ENCODE measurements at regions not wholly inside any gene's neighbourhood (a gene's known extent, or its start where the extent isn't known, plus 50 kb on each side); places are given as distances from the start of the nearest gene placed in this dataset.
"Not testable (repeated sequence)": the region's sequence is repeated elsewhere in the genome, so short reads cannot be mapped to it uniquely, and the experiment has no call there.

GRCh38 chr10:44742248-44742647 lies 168.9 kb upstream of the TMEM72 start:
- H3K27me3 ChIP-seq, result no peaks in the 10 kb centered on the region
- peaks cover 0 to 16% (median 9%) of the 10 kb centered on the region in 10 experiments; a peak in 14 of 20 replicates for H3K4me1 ChIP-seq
- TF ChIP-seq Cebpa-rat (IDR thresholded peaks at IDR 0.05), result no peak
- no peak overlapping the region for H3K4me3 ChIP-seq
- H4K20me1 ChIP-seq, result no peaks in the 10 kb centered on the region
- no peaks in the 10 kb centered on the region for H3K36me3 ChIP-seq
- no peak overlapping the region for H3K9ac ChIP-seq
- H3K4me2 ChIP-seq, result no peak overlapping the region
- no peak overlapping the region for H3K27ac ChIP-seq
- 0 out of 22 replicates have a peak, but pooled peaks cover 0 to 1% (median 0%) of the 10 kb centered on the region in 11 experiments for H3K9me3 ChIP-seq (replicated peaks in 1 of 11)

- Histone ChIP-seq H3K4me3 (no peak overlapping the region), H3K9me3 (replicated peaks in 1 of 11) (peaks cover 8 to 14% (median 12%) of the 10 kb centered on the region in 11 experiments), H3K4me2 (no peak overlapping the region), H3K27me3 (no peaks in the 10 kb centered on the region), H3K27ac (no peak overlapping the region), H3K4me1 (peaks cover 0 to 21% (median 9%) of the 10 kb centered on the region in 10 experiments; a peak in 14 of 20 replicates), H3K36me3 (no peaks in the 10 kb centered on the region), H4K20me1 (no peaks in the 10 kb centered on the region), H3K9ac (no peak overlapping the region)
- TF ChIP-seq Cebpa-rat (IDR thresholded peaks at IDR 0.05), result no peak
Observed at GRCh38 chr10:44743535-44743934, 167.6 kb upstream of the TMEM72 start.

- peak overlapping the region in 8 of 11 experiments; percentile 13 to 62 (median 39); a peak in 13 of 22 replicates for H3K4me2 ChIP-seq
- no peaks in the 10 kb centered on the region for H4K20me1 ChIP-seq
- no peak overlapping the region for H3K4me3 ChIP-seq
- no peak overlapping the region for H3K9ac ChIP-seq
- H3K4me1 ChIP-seq, result peaks cover 0 to 21% (median 9%) of the 10 kb centered on the region in 10 experiments; a peak in 14 of 20 replicates
- H3K27me3 ChIP-seq, result no peaks in the 10 kb centered on the region
- no peaks in the 10 kb centered on the region for H3K36me3 ChIP-seq
- H3K27ac ChIP-seq, result peak overlapping the region in 1 of 11 experiments; percentile 16; a peak in 1 of 22 replicates
- peaks cover 10 to 25% (median 15%) of the 10 kb centered on the region in 11 experiments for H3K9me3 ChIP-seq (replicated peaks in 1 of 11)
- no peak for TF ChIP-seq Cebpa-rat (IDR thresholded peaks at IDR 0.05)
Observed at GRCh38 chr10:44745920-44746319, 165.2 kb upstream of the TMEM72 start.

- no peak for TF ChIP-seq Cebpa-rat (IDR thresholded peaks at IDR 0.05)
- H4K20me1 ChIP-seq, result no peaks in the 10 kb centered on the region
- peaks cover 10 to 25% (median 15%) of the 10 kb centered on the region in 11 experiments for H3K9me3 ChIP-seq (replicated peaks in 1 of 11)
- H3K4me2 ChIP-seq, result peak overlapping the region in 1 of 11 experiments; percentile 10; a peak in 1 of 22 replicates
- no peak overlapping the region for H3K27ac ChIP-seq
- no peak overlapping the region for H3K9ac ChIP-seq
- H3K36me3 ChIP-seq, result no peaks in the 10 kb centered on the region
- H3K4me1 ChIP-seq, result peaks cover 0 to 21% (median 9%) of the 10 kb centered on the region in 10 experiments; a peak in 14 of 20 replicates
- H3K27me3 ChIP-seq, result no peaks in the 10 kb centered on the region
- H3K4me3 ChIP-seq, result no peak overlapping the region
Observed at GRCh38 chr10:44747593-44748172, 163.5 kb upstream of the TMEM72 start.

- H3K4me2 ChIP-seq, result no peak overlapping the region
- H3K9ac ChIP-seq, result no peak overlapping the region
- no peak overlapping the region for H3K4me3 ChIP-seq
- TF ChIP-seq Cebpa-rat (IDR thresholded peaks at IDR 0.05), result no peak
- no peaks in the 10 kb centered on the region for H3K27me3 ChIP-seq
- H3K4me1 ChIP-seq, result peaks cover 0 to 21% (median 9%) of the 10 kb centered on the region in 10 experiments; a peak in 14 of 20 replicates
- H3K27ac ChIP-seq, result no peak overlapping the region
- no peaks in the 10 kb centered on the region for H4K20me1 ChIP-seq
- H3K36me3 ChIP-seq, result no peaks in the 10 kb centered on the region
- peaks cover 10 to 25% (median 15%) of the 10 kb centered on the region in 11 experiments for H3K9me3 ChIP-seq (replicated peaks in 1 of 11)
Observed at GRCh38 chr10:44749151-44749550, 162.0 kb upstream of the TMEM72 start.

GRCh38 chr10:44752451-44753441 lies 158.4 kb upstream of the TMEM72 start:
- no peak overlapping the region for H3K4me2 ChIP-seq
- peaks cover 9 to 19% (median 13%) of the 10 kb centered on the region in 11 experiments for H3K9me3 ChIP-seq (replicated peaks in 1 of 11)
- H3K27ac ChIP-seq, result no peak overlapping the region
- H3K36me3 ChIP-seq, result no peaks in the 10 kb centered on the region
- no peak overlapping the region for H3K4me3 ChIP-seq
- no peaks in the 10 kb centered on the region for H3K27me3 ChIP-seq
- no peaks in the 10 kb centered on the region for H4K20me1 ChIP-seq
- peaks cover 0 to 3% (median 0%) of the 10 kb centered on the region in 10 experiments; a peak in 2 of 20 replicates for H3K4me1 ChIP-seq
- no peak for TF ChIP-seq Cebpa-rat (IDR thresholded peaks at IDR 0.05)
- H3K9ac ChIP-seq, result no peak overlapping the region

- H4K20me1 ChIP-seq; H3K36me3 ChIP-seq; H3K4me3 ChIP-seq; H3K4me2 ChIP-seq; H3K27ac ChIP-seq; H3K9me3 ChIP-seq (replicated peaks in 1 of 11); H3K27me3 ChIP-seq; H3K9ac ChIP-seq: not testable (repeated sequence)
- H3K4me1 ChIP-seq, result peaks cover 0 to 11% (median 5%) of the 10 kb centered on the region in 10 experiments; a peak in 7 of 20 replicates
Observed at GRCh38 chr10:44754355-44754754, 156.8 kb upstream of the TMEM72 start.

GRCh38 chr10:44755481-44755880 lies 155.7 kb upstream of the TMEM72 start:
- no peak overlapping the region for H3K27ac ChIP-seq
- H3K36me3 ChIP-seq, result no peaks in the 10 kb centered on the region
- no peak for TF ChIP-seq Cebpa-rat (IDR thresholded peaks at IDR 0.05)
- H3K4me3 ChIP-seq, result no peak overlapping the region
- H3K4me2 ChIP-seq, result no peak overlapping the region
- no peaks in the 10 kb centered on the region for H3K27me3 ChIP-seq
- H3K4me1 ChIP-seq, result peaks cover 0 to 11% (median 5%) of the 10 kb centered on the region in 10 experiments; a peak in 7 of 20 replicates
- H4K20me1 ChIP-seq, result no peaks in the 10 kb centered on the region
- H3K9me3 ChIP-seq (replicated peaks in 1 of 11), result no peaks in the 10 kb centered on the region; a peak in 1 of 22 replicates
- no peak overlapping the region for H3K9ac ChIP-seq

GRCh38 chr10:44756216-44756615 lies 154.9 kb upstream of the TMEM72 start:
- H3K9me3 ChIP-seq (replicated peaks in 1 of 11), result no peaks in the 10 kb centered on the region; a peak in 1 of 22 replicates
- H3K27me3 ChIP-seq, result no peaks in the 10 kb centered on the region
- H3K27ac ChIP-seq, result no peak overlapping the region
- no peak for TF ChIP-seq Cebpa-rat (IDR thresholded peaks at IDR 0.05)
- H4K20me1 ChIP-seq, result no peaks in the 10 kb centered on the region
- no peak overlapping the region for H3K4me3 ChIP-seq
- H3K4me2 ChIP-seq, result no peak overlapping the region
- no peak overlapping the region for H3K9ac ChIP-seq
- peaks cover 0 to 11% (median 5%) of the 10 kb centered on the region in 10 experiments; a peak in 7 of 20 replicates for H3K4me1 ChIP-seq
- no peaks in the 10 kb centered on the region for H3K36me3 ChIP-seq
